ENCODE measurements at regions not wholly inside any gene's neighbourhood (a gene's known extent, or its start where the extent isn't known, plus 50 kb on each side); places are given as distances from the start of the nearest gene placed in this dataset.
A peak's percentile ranks its signal among the peaks of the same experiment; 100 is the strongest.

DNA sequence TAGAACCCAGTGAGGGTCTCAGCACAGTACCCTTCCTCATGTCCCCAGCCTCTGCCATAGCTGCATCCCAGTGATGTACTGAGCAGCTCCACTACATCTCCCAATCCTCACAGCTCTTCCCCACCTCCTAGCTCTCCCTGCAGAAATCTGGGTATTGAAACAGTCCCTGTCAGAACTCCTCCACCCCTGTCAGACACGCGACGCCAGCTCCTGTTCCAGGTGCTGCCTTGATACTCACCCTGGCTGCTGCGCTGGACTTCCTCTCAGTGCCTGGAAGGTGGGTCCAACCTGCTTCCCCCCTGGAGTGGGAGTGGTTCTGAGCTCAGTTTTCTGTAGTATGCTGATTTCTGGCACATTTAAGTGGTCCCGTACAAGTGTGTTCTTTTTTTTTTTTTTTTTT is 160.9 kb upstream of the SLCO3A1 start:
- no peak for DNase-seq

DNA sequence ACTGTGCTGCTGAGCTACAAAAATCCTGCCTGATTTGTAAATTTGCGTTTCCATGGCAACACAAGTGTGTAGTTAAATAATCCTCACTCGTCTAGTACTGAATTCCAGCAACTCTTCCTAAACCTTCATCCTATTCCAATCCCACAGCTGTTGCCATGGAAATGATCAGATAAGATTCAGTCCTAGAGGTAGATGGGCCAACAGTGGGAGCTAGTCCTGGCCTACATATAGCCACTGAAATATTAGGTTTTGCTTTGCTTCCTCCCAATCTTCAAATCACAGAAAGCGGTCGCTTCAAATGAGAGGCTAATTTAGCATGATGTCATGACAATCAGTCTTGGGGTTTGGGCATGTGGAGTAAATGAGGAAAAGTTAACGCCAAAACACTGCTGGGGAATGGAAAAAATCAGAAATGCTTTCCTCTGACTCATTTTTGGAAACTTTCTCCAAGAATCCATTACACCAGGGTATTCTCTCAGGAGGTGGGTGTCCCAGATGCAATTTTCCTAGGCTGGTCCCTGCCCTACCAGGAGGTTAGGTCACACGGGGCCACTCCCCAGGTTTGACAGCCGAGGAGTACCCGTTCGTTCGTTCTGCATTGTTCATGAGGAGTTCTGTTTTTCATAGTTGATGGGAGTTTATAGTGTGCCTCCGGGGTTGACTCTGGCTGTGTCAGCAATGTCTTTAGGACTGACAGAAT is 159.2 kb upstream of the SLCO3A1 start:
- no peak for DNase-seq

DNA sequence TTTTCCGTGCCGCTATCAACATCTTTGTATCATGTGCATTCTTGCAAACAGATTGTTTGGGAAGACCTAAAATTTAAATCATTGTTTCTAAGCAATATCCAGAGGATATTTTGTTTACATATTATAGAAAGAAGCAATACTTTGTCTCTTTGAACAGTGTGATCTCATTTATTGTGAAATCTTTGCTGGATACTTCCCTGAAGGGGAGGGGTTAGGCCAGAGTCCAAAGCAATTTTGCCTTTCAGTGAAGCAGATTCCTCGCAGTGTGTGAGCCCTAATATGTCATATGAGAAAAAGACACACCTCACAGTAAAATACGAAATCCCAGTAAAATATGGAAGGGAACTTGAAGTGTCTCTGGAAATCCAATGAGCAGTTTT is 158.7 kb upstream of the SLCO3A1 start:
- DNase-seq, result peak; percentile 7

DNA sequence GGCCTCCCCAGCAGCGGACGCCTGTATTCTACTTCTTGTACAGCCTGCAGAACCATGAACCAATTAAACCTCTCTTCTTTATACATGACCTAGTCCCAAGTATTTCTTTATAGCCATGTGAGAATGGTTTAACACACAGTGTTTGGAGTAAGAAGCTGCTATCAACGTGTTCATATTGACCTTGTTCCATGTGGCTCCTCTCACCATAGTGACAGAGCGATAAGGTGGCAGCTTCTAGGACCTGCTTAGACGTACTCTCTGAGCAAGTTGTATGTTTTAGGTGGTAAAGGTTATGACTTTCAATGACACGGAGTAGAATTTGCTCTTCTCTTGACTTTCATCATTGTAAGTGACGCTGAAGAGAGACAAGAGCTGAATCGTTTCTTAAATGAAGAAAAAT is 157.7 kb upstream of the SLCO3A1 start:
- no peak for DNase-seq

DNA sequence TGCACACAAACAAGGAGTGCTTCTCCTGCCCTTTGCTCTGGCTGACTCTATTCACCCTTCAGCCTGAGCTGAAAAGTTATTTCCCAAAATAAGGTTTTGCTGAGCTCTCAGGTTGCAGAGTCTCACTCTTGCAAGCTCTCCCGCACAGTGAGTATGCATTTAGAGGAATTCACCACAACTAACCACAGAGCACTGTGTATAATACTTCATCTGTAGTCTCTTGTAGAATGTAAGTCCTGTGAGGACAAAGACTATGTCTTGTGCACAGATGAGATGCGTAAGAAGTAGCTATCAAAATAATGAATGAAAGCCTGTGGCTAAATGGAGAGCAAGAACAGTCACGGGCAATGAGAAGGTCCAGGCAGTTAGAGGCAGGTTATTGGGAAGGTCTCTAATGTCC is 156.5 kb upstream of the SLCO3A1 start:
- DNase-seq, result no peak

DNA sequence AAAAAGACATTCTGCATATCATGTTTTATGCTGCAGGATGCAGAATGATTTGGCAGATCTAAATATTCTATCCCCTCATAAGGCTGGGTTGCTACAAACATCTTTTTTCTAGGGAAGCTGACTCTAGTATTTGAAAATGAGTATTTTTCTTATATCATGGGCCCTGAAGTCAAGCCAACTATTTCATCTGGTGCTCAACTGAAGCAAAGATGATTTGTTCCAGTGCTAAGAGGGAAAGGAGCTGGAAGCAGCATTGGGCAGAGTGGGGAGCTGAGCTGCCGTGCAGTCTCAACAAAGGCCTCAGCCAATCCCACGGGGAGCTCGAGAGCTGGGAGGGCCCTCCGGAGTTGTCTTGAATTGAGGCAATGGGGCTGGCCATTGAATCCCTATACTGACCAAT is 155.3 kb upstream of the SLCO3A1 start:
- DNase-seq, result no peak

DNA sequence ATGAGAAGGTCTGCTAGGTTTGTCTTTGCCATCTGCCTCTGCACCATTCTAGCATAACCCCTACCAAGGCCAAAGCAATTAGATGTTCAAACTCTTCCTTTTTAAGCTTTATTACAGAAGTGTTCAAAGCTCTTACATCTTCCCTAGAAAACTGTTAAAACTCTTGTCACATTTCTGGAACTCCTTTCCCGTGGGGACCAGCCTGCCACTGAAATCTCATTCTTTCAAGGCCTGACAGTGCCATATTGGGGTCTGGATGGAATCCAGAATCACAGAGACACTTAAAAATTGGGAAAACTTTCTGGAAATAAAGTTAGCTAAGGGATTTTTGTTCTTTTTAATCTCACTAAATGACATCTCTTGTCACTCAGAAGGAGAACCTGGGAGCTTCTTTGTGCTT is 153.8 kb upstream of the SLCO3A1 start:
- DNase-seq, result no peak

DNA sequence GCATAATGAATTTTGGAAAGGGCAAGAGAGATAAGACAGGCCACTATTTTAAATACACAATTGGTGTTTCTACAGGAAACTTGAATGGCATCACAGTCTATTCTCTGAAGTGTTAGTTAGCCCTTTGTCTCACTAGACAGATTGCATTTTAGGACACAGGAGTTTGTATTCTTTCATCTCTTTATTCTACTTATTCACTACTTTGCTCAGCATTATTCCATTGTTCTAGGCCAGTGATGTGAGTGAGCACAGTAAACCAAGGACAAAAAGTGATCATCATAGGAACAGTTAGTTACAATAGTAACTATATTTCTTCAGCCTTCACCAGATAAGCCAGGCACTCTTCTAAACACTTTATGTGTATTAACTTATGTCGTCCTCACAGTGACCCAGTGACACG is 150.2 kb upstream of the SLCO3A1 start:
- DNase-seq, result no peak

DNA sequence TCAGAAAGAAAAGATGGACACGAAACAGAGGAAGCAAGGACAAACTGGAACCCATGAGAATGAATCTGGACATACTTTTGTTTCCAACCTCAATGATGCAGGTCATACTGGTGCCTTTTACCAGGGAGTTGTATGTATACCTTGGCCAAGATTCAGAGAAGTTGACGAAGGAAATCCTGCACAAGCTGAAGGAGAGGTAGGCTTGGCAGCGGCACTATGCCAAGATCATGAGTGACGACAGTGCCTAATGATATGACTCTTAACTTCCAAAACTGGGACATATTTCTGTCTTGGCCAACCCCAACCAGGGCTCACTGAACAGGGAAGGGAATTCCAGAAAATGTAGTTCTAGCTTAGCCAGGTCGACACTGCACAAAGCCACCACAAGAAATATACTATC is 149.2 kb upstream of the SLCO3A1 start:
- no peak for DNase-seq

DNA sequence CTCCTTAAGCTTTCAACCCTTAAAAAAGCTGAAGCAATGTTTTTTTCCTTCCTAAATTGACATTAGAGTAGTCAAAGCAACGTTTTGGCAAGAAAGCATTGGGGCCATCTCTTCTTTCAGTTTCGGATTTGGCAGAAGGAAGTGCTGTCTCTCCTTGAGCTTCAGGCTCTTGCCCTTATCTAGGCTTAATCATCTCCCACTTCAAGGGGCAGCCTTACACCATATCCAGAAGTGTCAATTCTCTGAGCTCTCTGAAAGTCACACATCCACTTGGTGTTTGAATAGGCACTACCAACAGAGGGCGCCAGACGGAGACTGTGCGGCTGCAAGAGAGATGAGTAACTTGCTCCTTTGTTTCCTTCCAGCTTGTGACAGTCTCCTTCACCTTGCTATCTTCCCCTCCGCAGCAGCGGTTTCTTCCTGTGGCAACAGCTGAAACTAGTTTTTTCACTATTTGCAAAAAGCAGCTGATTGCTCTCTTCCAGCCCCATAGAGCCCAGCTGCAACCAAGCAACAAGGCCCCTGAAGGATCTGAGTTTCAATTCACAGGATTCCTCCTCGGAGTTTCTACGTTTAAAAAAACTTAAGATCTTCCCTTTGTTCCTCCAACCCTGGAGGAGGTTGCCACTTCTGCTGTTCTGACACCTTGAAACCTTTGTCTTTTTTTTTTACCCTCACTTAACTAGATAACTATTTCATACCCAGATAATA is 147.0 kb upstream of the SLCO3A1 start:
- peak; percentile 89 for DNase-seq

DNA sequence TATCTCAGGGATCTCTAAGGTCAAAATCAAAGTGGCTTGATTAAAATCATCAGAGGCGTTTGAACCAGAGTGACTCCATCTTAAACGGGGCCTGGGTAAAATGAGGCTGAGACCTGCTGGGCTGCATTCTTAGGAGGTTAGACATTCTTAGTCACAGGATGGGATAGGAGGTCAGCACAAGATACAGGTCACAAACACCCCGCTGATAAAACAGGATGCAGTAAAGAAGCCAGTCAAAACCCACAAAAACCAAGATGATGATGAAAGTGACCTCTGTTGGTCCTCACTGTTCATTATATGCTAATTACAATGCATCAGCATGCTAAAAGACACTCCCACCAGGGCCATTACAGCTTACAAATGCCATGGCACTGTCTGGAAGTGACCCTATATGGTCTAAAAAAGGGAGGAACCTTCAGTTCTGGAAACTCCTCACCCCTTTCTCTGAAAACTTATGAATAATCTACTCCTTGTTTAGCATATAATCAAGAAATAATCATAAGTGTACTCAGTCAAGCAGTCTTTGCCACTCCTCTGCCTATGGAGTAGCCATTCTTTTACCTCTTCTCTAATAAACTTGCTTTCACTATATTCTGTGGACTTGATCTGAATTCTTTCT is 143.3 kb upstream of the SLCO3A1 start:
- DNase-seq, result peak; percentile 44

DNA sequence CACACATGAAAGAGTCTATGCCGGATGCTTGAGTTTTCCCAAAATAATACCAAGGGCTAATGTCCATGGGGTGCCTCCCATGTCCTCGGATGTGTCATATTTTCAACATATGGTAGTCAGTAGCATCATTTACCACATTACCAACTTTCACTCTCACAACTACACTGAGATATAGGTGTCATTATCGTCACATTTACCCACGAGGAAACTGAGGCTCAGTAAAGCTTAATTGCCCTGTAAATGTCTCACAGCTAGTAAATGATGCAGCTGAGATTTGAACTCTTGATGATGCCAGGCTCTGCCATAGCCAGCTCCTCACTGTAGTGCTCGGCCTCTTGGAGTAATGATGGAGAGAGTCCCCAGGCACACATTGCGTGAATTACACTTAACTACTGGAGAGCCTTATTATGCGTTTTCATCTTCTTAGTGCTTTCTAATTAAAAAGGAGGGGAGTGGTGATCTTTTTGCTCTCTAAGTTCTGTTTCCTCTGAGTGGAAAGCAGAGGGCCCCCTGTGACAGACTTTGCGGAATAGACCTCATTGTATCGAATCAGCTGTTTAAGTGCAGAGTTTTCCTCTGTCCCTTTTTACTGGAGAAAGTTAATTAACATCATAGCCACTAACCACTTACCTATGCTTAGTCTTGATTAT is 142.0 kb upstream of the SLCO3A1 start:
- DNase-seq, result no peak

DNA sequence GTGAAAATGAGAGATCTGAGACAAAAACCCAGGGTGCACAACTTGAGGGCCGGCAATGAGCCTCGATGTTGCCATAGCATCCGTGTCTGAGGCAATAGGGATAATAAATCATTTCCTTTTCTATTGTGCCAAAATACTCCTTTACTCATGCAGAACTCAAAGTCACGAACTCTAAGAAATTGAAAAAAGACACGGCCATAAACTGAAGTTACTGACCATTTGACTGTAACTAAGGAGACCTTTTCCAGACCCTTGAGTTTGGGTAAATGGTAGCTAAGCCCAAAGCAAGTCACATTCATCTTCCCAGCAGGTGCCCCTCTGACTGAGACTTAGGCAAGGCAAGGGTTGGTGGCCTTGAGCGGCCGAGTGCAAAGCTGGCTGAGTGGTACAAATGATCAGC is 141.2 kb upstream of the SLCO3A1 start:
- no peak for DNase-seq

DNA sequence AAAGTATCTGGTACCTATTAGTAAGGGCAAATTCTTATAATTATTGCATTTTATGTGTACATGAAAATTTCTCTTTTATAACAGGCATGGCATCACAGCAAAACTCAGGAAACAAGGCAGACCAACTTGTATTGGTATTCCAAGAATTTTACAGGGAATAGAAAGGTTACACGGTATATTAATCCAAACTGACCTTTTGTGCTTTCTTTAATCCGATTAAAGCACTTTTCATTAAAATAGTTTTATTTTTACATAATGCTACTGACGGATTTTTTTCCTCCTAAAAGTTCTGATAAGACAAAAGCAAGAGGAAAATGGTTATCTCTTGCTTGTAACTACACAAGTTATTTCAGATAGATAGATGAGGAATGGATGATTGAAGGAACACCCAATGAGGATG is 137.0 kb upstream of the SLCO3A1 start:
- no peak for DNase-seq

DNA sequence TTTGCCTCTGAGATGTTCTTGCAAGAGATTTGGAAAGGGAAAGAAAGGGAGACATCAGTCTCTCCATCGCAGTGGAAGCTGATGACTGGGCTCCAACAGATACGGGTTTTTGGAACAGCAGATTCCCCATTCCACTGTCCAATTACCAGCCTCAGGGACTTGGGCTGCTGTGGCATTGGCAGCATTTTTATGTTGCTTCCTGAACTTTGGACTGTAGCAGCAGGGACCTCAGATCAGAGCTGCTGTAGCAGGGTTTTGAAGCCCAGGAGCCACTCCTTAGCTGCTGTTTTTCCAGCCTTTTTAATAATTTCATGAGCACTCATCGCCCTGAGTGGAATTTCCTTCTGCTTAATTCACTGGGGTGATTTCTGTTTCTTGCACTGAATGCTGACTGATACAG is 135.7 kb upstream of the SLCO3A1 start:
- no peak for DNase-seq

DNA sequence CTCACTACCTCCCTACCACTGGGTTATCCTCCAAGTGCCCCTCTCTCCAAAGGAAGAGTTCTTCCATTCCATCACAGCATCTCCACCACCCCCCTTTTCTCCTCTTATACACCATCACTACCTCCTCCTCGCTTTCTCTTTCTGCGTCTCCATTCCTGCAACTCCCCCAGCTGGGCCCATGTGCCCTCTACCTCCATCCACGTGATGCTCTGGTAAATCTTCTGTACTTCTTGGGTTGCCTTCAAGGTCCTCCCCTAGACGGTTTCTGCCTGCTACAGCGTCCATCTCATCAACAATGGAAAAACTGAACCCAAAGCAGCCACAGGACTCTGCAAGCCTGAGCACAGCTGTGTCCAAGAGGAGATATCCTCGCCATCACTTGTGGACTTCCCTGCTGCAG is 129.5 kb upstream of the SLCO3A1 start:
- DNase-seq, result no peak

DNA sequence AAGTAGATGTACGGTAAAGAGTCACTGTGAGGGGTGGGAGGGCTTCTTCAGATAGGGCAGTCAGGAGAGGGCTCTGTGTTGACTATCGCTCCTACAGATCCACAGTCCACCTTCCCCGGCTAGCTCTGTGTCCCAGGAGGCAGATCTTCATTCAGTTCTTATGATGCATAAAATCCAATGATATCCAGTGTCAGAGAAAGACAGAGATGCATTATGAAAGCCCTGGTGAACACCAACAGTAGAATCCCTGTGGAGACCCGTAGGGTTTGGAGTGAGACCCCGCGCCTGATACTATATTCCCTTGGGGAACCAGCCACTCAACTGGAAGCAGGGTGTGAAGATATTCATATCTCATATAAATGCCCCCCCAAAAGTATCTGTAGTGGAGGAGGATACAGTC is 119.8 kb upstream of the SLCO3A1 start:
- no peak for DNase-seq

DNA sequence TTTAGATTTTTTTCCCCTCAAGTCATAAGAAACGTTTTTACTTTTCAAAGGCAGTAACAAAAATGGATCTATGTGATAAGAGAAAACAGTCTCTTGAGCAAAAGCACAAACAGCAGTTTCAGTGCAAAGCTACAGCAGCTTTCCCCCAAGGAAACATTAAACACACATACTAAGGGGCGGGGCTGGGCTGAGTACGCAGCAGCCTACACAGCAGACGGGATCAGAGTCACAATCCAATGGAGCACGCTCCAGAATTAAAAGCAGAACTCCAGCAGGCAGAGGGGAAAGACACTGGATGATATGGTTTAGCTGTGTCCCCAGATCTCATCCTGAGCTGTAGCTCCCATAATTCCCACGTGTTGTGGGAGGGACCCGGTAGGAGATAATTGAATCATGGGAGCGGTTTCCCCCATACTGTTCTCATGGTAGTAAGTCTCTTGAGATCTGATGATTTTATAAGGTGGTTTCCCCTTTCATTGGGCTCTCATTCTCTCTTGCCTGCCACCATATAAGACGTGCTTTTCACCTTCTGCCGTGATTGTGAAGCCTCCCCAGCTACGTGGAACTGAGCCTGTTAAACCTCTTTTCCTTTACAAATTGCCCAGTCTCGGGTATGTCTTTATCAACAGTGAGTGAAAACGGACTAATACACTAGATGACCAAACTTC is 116.2 kb upstream of the SLCO3A1 start:
- DNase-seq, result no peak

DNA sequence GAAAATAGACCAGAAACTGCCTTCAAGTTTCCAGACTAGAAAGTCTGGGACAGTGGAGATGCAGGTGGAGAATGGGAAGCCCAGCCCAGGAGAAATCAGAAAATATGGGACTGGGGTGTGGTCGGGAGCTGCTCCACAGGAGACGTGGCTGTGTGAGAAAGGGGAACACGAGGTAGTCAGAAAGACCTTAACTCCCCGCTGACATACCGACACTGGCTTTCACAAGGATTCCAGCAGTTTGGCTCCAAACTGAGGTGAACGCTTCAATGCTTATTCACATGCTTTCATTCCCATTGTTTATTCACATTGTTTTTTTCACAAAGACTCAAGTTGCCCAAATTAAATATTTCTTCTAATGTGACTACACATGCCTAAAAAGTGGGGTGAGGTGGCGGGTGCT is 111.5 kb upstream of the SLCO3A1 start:
- no peak for DNase-seq

DNA sequence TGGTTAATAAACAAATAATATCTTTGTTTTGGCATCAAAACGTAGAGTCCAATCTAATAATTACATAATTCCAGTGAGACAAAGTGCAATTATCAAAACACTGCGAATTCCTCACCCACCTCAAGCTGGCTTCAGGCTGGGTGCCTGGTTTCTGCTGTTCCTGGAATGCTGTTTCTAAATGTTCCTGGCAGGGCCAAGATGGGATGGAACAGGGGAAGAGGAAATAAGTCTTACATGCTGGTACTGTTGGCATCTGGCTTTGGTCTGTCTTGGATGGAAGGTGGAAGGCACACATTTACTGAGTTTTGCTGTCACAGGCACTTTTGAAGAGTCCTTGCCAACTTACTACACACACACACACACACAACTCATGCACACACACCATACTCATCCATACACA is 101.9 kb upstream of the SLCO3A1 start:
- no peak for DNase-seq

DNA sequence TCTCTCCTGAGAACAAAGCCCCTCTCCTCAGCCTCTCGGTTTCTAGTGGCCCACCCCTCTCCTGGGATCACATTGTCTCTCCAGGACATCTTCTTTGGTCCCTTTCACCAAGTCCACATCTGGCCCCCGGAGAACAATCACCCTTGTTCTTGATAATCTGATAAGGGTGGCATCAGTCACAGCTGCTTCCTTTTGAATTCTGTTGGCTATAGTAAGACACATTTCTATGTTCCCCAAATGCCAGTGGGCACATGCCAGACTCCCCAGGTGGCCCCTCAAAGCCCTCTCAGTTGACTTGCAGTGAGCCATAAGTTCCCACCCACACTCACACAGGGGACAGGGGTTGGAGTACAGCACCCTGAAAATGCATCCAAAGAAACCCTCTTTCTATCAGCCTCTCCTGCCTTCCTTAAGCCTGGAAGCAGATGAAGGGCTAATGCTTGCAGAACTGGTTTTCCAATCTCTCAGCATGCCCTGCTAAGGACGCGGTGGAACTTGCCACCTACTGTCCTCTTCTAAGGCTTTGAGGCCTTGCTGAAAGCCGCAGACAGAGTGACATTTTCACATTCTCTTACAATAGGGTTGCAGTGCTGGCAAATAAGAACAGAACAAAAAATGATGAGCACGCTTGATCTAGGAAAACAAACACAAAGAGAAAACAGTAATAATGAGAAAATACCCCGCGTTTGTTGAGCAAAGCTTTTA is 101.3 kb upstream of the SLCO3A1 start:
- peak; percentile 4 for DNase-seq

DNA sequence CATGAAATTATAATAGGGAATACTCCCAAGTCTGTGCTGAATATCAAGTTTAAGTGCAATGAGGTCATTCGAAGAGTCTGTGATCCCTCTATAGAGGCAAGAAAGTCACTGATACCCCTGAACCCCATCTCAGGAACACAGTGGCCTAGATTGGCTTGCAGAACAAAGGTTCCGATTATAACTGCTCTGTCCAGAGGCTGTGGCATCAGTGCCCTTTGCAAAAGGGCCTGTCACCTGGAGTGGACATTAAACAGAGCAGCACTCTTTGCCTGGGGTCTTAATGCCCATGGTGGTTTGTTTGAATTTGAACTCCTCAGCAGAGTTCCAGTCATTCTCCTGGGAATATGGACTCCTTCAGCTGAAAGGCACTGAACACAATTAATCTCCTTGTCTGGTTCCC is 93.9 kb upstream of the SLCO3A1 start:
- no peak for DNase-seq

DNA sequence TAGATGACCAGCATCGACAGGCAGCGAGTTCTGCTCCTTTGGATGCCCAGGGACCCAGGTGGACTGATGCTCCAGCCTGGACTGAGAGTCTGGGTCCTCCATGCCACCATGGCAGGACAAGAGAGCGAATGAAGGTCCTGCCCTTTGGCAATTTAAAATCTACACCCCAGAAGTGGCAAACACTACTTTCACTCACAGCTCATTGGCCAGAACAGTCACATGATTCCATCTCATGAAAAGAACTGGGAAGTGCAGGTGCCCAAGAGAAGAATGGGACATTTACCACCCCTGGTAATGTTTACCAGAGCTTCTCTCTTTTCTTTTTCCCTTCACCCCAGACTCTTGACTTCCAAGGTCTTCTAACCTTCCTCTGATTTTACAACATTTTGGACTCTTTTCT is 87.8 kb upstream of the SLCO3A1 start:
- DNase-seq, result no peak
